Stomach (tissue), 4 donors: ENCODE measurements at regions not wholly inside any gene's neighbourhood (a gene's known extent, or its start where the extent isn't known, plus 50 kb on each side); places are given as distances from the start of the nearest gene placed in this dataset.

Source experiments
- EP300 ChIP-seq: sonication (generic); formaldehyde crosslinking; IDR thresholded peaks from one replicate; pipeline ENCODE4 v1.6.1; 2017; ENCODE audit warnings: antibody characterized with exemption
- POLR2A ChIP-seq, 4 donors: fragments of 450-650 bp; IDR thresholded peaks; one replicate each; pipeline ENCODE4 v1.6.1; 2016; ENCODE audit warnings: antibody characterized with exemption in 4 of 4, control low read depth in 2 of 4, mild to moderate bottlenecking in 1 of 4, moderate library complexity in 1 of 4
- TF ChIP-seq, protein P1 (sequence below), 7 experiments: fragments of 450-650 bp in 4 of 7; fragments of 200-600 bp in 3 of 7; sonication (generic) in 3 of 7; IDR thresholded peaks; one replicate each; pipeline ENCODE4 v1.5.1; 2016 to 2019; ENCODE audit warnings: antibody characterized with exemption in 7 of 7, control low read depth in 2 of 7, mild to moderate bottlenecking in 1 of 7

GRCh38 chr10:108568824-108569223 lies 1354.5 kb downstream of the XPNPEP1 start:
- TF ChIP-seq, protein P1, sequence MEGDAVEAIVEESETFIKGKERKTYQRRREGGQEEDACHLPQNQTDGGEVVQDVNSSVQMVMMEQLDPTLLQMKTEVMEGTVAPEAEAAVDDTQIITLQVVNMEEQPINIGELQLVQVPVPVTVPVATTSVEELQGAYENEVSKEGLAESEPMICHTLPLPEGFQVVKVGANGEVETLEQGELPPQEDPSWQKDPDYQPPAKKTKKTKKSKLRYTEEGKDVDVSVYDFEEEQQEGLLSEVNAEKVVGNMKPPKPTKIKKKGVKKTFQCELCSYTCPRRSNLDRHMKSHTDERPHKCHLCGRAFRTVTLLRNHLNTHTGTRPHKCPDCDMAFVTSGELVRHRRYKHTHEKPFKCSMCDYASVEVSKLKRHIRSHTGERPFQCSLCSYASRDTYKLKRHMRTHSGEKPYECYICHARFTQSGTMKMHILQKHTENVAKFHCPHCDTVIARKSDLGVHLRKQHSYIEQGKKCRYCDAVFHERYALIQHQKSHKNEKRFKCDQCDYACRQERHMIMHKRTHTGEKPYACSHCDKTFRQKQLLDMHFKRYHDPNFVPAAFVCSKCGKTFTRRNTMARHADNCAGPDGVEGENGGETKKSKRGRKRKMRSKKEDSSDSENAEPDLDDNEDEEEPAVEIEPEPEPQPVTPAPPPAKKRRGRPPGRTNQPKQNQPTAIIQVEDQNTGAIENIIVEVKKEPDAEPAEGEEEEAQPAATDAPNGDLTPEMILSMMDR (IDR thresholded peaks at IDR 0.05) = no peak
- TF ChIP-seq POLR2A (IDR thresholded peaks at IDR 0.05) = no peak
- TF ChIP-seq EP300 = no peak
